H1 (cell line): ENCODE measurements at regions not wholly inside any gene's neighbourhood (a gene's known extent, or its start where the extent isn't known, plus 50 kb on each side); places are given as distances from the start of the nearest gene placed in this dataset.

Source experiments
- CTCF ChIA-PET: fragments of 300-600 bp; sonication (Branson Sonifier 250); formaldehyde crosslinking; loops from one replicate; lab custom pipeline; 2021; ENCODE audit not compliant: partially characterized antibody; lab: Charles Lee
- POLR2A ChIA-PET: fragments of 300-600 bp; sonication (Branson Sonifier 250); formaldehyde crosslinking; loops from one replicate; lab custom pipeline; 2021; ENCODE audit warnings: inconsistent platforms; ENCODE audit not compliant: partially characterized antibody; lab: Charles Lee
- DNase-seq, 2 experiments: peaks; one replicate each; pipeline versions ENCODE4 v3.0.0 to v3.0.0-alpha.2; 2010 to 2022; ENCODE audit warnings: low spot score in 2 of 2, low read depth in 1 of 2, mixed read lengths in 1 of 2
- FAIRE-seq: peaks from 2 replicates; lab custom pipeline; 2011; peaks lifted over from hg19 to GRCh38; lab: Jason Lieb, UNC
- H2AFZ ChIP-seq: 2 replicates; pipeline ENCODE4 v1.8.1; 2012; ENCODE audit warnings: low read length, inconsistent platforms
- H2AK5ac ChIP-seq: 2 replicates; pipeline ENCODE4 v1.6.1; 2013; ENCODE audit warnings: low read depth, low read length
- H2BK120ac ChIP-seq: replicated peaks from 2 replicates; pipeline ENCODE3; 2013; ENCODE audit warnings: low read depth, low read length, inconsistent platforms
- H2BK12ac ChIP-seq: 2 replicates; pipeline ENCODE4 v1.6.1; 2013; ENCODE audit warnings: low read depth, low read length
- H2BK15ac ChIP-seq: 2 replicates; pipeline ENCODE4 v1.6.1; 2013; ENCODE audit warnings: low read length
- H2BK20ac ChIP-seq: 2 replicates; pipeline ENCODE4 v1.6.1; 2013; ENCODE audit warnings: low read length
- H2BK5ac ChIP-seq: 2 replicates; pipeline ENCODE4 v1.6.1; 2013; ENCODE audit warnings: low read depth, low read length
- H3K14ac ChIP-seq: 2 replicates; pipeline ENCODE4 v1.6.1; 2013; ENCODE audit warnings: inconsistent platforms; ENCODE audit not compliant: insufficient read length
- H3K18ac ChIP-seq: 2 replicates; pipeline ENCODE4 v1.6.1; 2013; ENCODE audit warnings: low read length; ENCODE audit errors: extremely low read depth
- H3K23ac ChIP-seq: 2 replicates; pipeline ENCODE4 v1.6.1; 2013; ENCODE audit warnings: inconsistent platforms; ENCODE audit not compliant: insufficient read length
- H3K23me2 ChIP-seq: 2 replicates; pipeline ENCODE4 v1.6.1; 2013; ENCODE audit warnings: low read depth, low read length
- H3K27ac ChIP-seq: 2 replicates; pipeline ENCODE4 v1.6.1; 2011; ENCODE audit warnings: low read depth, low read length, inconsistent platforms
- H3K27me3 ChIP-seq, 4 experiments: replicated peaks in 1 of 4; 1 replicate in 1 of 4; 2 replicates in 3 of 4; pipeline versions ENCODE4 v1.6.1 to v1.8.1; 2011 to 2013; ENCODE audit warnings: low read length in 3 of 4, mild to moderate bottlenecking in 3 of 4, inconsistent platforms in 2 of 4, mixed read lengths in 2 of 4, moderate library complexity in 1 of 4; ENCODE audit not compliant: control insufficient read depth in 3 of 4, insufficient read depth in 3 of 4; ENCODE audit errors: extremely low read depth in 1 of 4
- H3K36me3 ChIP-seq, 4 experiments: 2 replicates each; pipeline versions ENCODE4 v1.6.1 to v1.8.1; 2011 to 2013; ENCODE audit warnings: mild to moderate bottlenecking in 4 of 4, low read length in 3 of 4, moderate library complexity in 2 of 4, control low read depth in 1 of 4, inconsistent platforms in 1 of 4; ENCODE audit not compliant: insufficient read depth in 4 of 4, control insufficient read depth in 2 of 4
- H3K4ac ChIP-seq: replicated peaks from 2 replicates; pipeline ENCODE3; 2013; ENCODE audit warnings: low read length, low read depth, mixed read lengths, inconsistent platforms; ENCODE audit not compliant: insufficient read length
- H3K4me1 ChIP-seq, 4 experiments: replicated peaks in 1 of 4; 1 replicate in 1 of 4; 2 replicates in 3 of 4; pipeline versions ENCODE4 v1.6.1 to v1.8.1; 2011 to 2013; ENCODE audit warnings: low read length in 3 of 4, inconsistent platforms in 2 of 4, mixed read lengths in 1 of 4; ENCODE audit not compliant: insufficient read depth in 4 of 4, control insufficient read depth in 3 of 4
- H3K4me2 ChIP-seq, 2 experiments: 2 replicates each; pipeline versions ENCODE4 v1.6.1 to v1.8.1; 2011 to 2013; ENCODE audit warnings: low read depth in 2 of 2, low read length in 2 of 2, control low read depth in 1 of 2, inconsistent platforms in 1 of 2, mild to moderate bottlenecking in 1 of 2; ENCODE audit not compliant: insufficient read depth in 1 of 2
- H3K4me3 ChIP-seq, 4 experiments: fragments of 200-600, 300-600 bp in 1 of 4; sonication (generic), shearing (Covaris generic), sonication (Bioruptor Twin) in 1 of 4; 2 replicates each; pipeline versions ENCODE4 v1.5.1 to v1.8.1; 2011 to 2016; ENCODE audit warnings: low read length in 4 of 4, low read depth in 3 of 4, control low read depth in 2 of 4, inconsistent platforms in 2 of 4, mild to moderate bottlenecking in 2 of 4, mixed read lengths in 1 of 4, moderate library complexity in 1 of 4; ENCODE audit not compliant: insufficient read depth in 2 of 4; ENCODE audit errors: extremely low read depth in 1 of 4
- H3K56ac ChIP-seq: replicated peaks from 2 replicates; pipeline ENCODE3; 2013; ENCODE audit warnings: low read depth, mild to moderate bottlenecking, mixed read lengths, low read length, inconsistent platforms; ENCODE audit not compliant: insufficient read length
- H3K79me1 ChIP-seq: 2 replicates; pipeline ENCODE4 v1.6.1; 2013; ENCODE audit warnings: low read depth, low read length, control low read depth
- H3K79me2 ChIP-seq, 2 experiments: 2 replicates each; pipeline versions ENCODE4 v1.6.1 to v1.8.1; 2012 to 2013; ENCODE audit warnings: low read length in 2 of 2, mild to moderate bottlenecking in 2 of 2, inconsistent platforms in 1 of 2; ENCODE audit not compliant: insufficient read depth in 2 of 2, control insufficient read depth in 1 of 2
- H3K9ac ChIP-seq, 4 experiments: replicated peaks in 1 of 4; 1 replicate in 1 of 4; 2 replicates in 3 of 4; pipeline versions ENCODE4 v1.6.1 to v1.8.1; 2011 to 2013; ENCODE audit warnings: low read depth in 3 of 4, low read length in 3 of 4, control low read depth in 2 of 4, mild to moderate bottlenecking in 2 of 4, moderate library complexity in 2 of 4, inconsistent platforms in 1 of 4; ENCODE audit errors: extremely low read depth in 1 of 4
- H3K9me3 ChIP-seq, 2 experiments: 2 replicates each; pipeline versions ENCODE4 v1.6.1 to v1.8.1; 2012 to 2013; ENCODE audit warnings: mild to moderate bottlenecking in 2 of 2, moderate library complexity in 2 of 2, control low read depth in 1 of 2, inconsistent platforms in 1 of 2, low read depth in 1 of 2, low read length in 1 of 2, mixed read lengths in 1 of 2; ENCODE audit not compliant: insufficient read depth in 2 of 2
- H4K20me1 ChIP-seq, 2 experiments: replicated peaks in 1 of 2; 2 replicates each; pipeline versions ENCODE3 to v1.8.1; 2011 to 2013; ENCODE audit warnings: inconsistent platforms in 2 of 2, low read length in 2 of 2, mild to moderate bottlenecking in 1 of 2; ENCODE audit not compliant: insufficient read depth in 2 of 2, control insufficient read depth in 1 of 2
- H4K5ac ChIP-seq: 2 replicates; pipeline ENCODE4 v1.6.1; 2013; ENCODE audit warnings: low read length, low read depth, mixed read lengths, inconsistent platforms; ENCODE audit not compliant: insufficient read length
- H4K8ac ChIP-seq: 2 replicates; pipeline ENCODE4 v1.8.0; 2013; ENCODE audit warnings: mild to moderate bottlenecking, moderate library complexity, low read length, inconsistent platforms; ENCODE audit not compliant: insufficient read depth; ENCODE audit errors: extremely low read depth
- H4K91ac ChIP-seq: replicated peaks from 2 replicates; pipeline ENCODE3; 2013; ENCODE audit warnings: low read length, mixed read lengths, inconsistent platforms; ENCODE audit not compliant: insufficient read length
- ASH2L ChIP-seq: fragments of 200-600, 300-600 bp; sonication (generic); IDR thresholded peaks from one replicate; pipeline ENCODE4 v1.7.1; 2017; ENCODE audit warnings: low read length
- CBX5 ChIP-seq: fragments of 300-800, 300-1000 bp; sonication (generic); IDR thresholded peaks from 2 replicates; pipeline ENCODE4 v1.7.1; 2016; ENCODE audit warnings: antibody characterized with exemption, low read length, low read depth
- CBX8 ChIP-seq: fragments of 300-800, 300-1000 bp; sonication (generic); IDR thresholded peaks from 2 replicates; pipeline ENCODE4 v1.7.1; 2016; ENCODE audit warnings: low read depth, low read length, borderline replicate concordance
- CHD1 ChIP-seq: IDR thresholded peaks from 2 replicates; pipeline ENCODE4 v1.6.1; 2012; ENCODE audit warnings: low read depth, low read length, improper control_type of control experiment
- CHD2 ChIP-seq: IDR thresholded peaks from 2 replicates; pipeline ENCODE4 v1.6.1; 2012; ENCODE audit warnings: low read length, improper control_type of control experiment
- CREB1 ChIP-seq: IDR thresholded peaks from 2 replicates; pipeline ENCODE4 v1.6.1; 2012; ENCODE audit warnings: inconsistent platforms
- CTCF ChIP-seq, 3 experiments: IDR thresholded peaks; 1 replicate in 2 of 3; 2 replicates in 1 of 3; pipeline versions ENCODE4 v1.5.1 to v1.6.1; 2011; ENCODE audit warnings: low read length in 3 of 3, mild to moderate bottlenecking in 3 of 3, inconsistent platforms in 2 of 3, low read depth in 1 of 3, moderate library complexity in 1 of 3; ENCODE audit not compliant: insufficient read depth in 1 of 3; ENCODE audit errors: control extremely low read depth in 1 of 3
- NRF1 ChIP-seq: IDR thresholded peaks from 2 replicates; pipeline ENCODE4 v1.6.1; 2011; ENCODE audit warnings: mild to moderate bottlenecking, low read depth, low read length, improper control_type of control experiment
- POLR2A ChIP-seq, 2 experiments: IDR thresholded peaks; 1 replicate in 1 of 2; 2 replicates in 1 of 2; pipeline ENCODE4 v1.6.1; 2011; ENCODE audit warnings: low read depth in 2 of 2, low read length in 2 of 2, mild to moderate bottlenecking in 2 of 2; ENCODE audit errors: control extremely low read depth in 1 of 2
- RNF2 ChIP-seq: fragments of 200-900, 300-1000 bp; sonication (generic); IDR thresholded peaks from 2 replicates; pipeline ENCODE4 v1.7.1; 2016; ENCODE audit warnings: borderline replicate concordance, low read depth, mild to moderate bottlenecking, antibody characterized with exemption, low read length; ENCODE audit not compliant: poor library complexity, severe bottlenecking; ENCODE audit errors: missing control alignments
- SP2 ChIP-seq: IDR thresholded peaks from 2 replicates; pipeline ENCODE4 v1.6.1; 2012; ENCODE audit warnings: mild to moderate bottlenecking, low read length, inconsistent platforms
- SP4 ChIP-seq: IDR thresholded peaks from 2 replicates; pipeline ENCODE4 v1.6.1; 2012; ENCODE audit warnings: low read length, inconsistent platforms
- SUZ12 ChIP-seq: fragments of 200-600 bp; sonication (generic); IDR thresholded peaks from 2 replicates; pipeline ENCODE4 v1.6.1; 2012; ENCODE audit warnings: mild to moderate bottlenecking, inconsistent platforms, low read length, moderate library complexity, mixed read lengths
- TBP ChIP-seq: IDR thresholded peaks from 2 replicates; pipeline ENCODE4 v1.6.1; 2011; ENCODE audit warnings: low read depth, low read length, improper control_type of control experiment
- TCF12 ChIP-seq: IDR thresholded peaks from 2 replicates; pipeline ENCODE4 v1.6.1; 2011; ENCODE audit warnings: low read depth, mild to moderate bottlenecking, low read length
- WGBS, 2 experiments: shearing (Covaris generic) in 1 of 2; methylation state at CpG; one replicate each; pipeline versions ENCODE4 v1.1.6 to v1.1.7; 2013 to 2015; ENCODE audit warnings: low lambda C conversion rate in 2 of 2, mixed read lengths in 2 of 2, inconsistent platforms in 1 of 2, low coverage in 1 of 2, missing lambda C conversion rate in 1 of 2; ENCODE audit not compliant: insufficient replicate concordance in 2 of 2, insufficient coverage in 1 of 2, insufficient read length in 1 of 2; ENCODE audit errors: extremely low coverage in 1 of 2, missing lambda C conversion rate in 1 of 2; 5-methylcytosine and 5-hydroxymethylcytosine counted together

DNA sequence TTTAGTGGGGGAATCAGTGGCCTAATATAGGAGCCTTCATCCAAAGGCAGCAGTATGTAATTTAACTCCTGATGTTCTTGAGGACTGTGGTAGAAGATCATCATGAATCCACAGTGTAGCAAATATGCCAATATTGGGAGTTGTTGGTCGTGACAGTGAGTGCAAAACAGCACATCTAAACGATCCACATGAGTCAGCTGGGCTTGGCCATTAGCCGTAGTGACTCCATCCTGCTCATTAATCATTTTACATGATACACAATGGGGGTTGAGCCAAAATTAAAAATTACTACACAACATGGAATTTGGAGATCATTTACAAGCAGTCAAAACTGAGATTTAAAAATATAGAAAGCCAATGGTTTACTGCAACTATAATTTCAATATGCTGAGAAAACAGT, 653.9 kb upstream of the CAMK1G start:
- Histone ChIP-seq H4K20me1 (no peaks in the 10 kb centered on the region), H3K56ac (no peak overlapping the region), H2AK5ac (no peak overlapping the region), H3K9ac (no peak overlapping the region), H3K4me3 (no peak overlapping the region), H3K79me1 (no peaks in the 10 kb centered on the region), H4K5ac (no peak overlapping the region), H4K8ac (no peak overlapping the region), H2BK120ac (no peak overlapping the region), H3K27me3 (no peaks in the 10 kb centered on the region), H3K4me1 (no peaks in the 10 kb centered on the region), H3K79me2 (no peaks in the 10 kb centered on the region), H3K4ac (no peak overlapping the region), H3K14ac (no peak overlapping the region), H3K4me2 (no peak overlapping the region), H3K18ac (no peak overlapping the region), H3K23ac (no peak overlapping the region), H2BK20ac (no peak overlapping the region), H2BK15ac (no peak overlapping the region), H2BK5ac (no peak overlapping the region), H3K27ac (no peak overlapping the region), H3K23me2 (no peaks in the 10 kb centered on the region), H2AFZ (no peak overlapping the region), H3K36me3 (no peaks in the 10 kb centered on the region), H2BK12ac (no peak overlapping the region), H4K91ac (no peak overlapping the region), H3K9me3 (no peaks in the 10 kb centered on the region)
- ChIA-PET POLR2A (no interaction called here), CTCF (no interaction called here)
- DNase-seq, result no peak
- no peak for FAIRE-seq
- WGBS, 2 experiments, result 91% methylated on average over 3 of the region's 3 CpGs; no CpG with 5 or more reads in 1 of the 2 experiments
- TF ChIP-seq SP4, result no peak
- TF ChIP-seq CBX5, result no peak
- TF ChIP-seq SUZ12, result no peak
- TF ChIP-seq NRF1, result no peak
- TF ChIP-seq RNF2, result no peak
- TF ChIP-seq TCF12, result no peak
- no peak for TF ChIP-seq POLR2A (IDR thresholded peaks at IDR 0.05; ENCODE audit: control extremely low read depth in 1 of 2, low read depth in 2 of 2, low read length in 2 of 2)
- no peak for TF ChIP-seq CHD2
- no peak for TF ChIP-seq SP2
- TF ChIP-seq CBX8, result no peak
- no peak for TF ChIP-seq CREB1
- TF ChIP-seq CHD1, result no peak
- TF ChIP-seq TBP, result no peak
- no peak for TF ChIP-seq CTCF (IDR thresholded peaks at IDR 0.05; ENCODE audit: control extremely low read depth in 1 of 3, insufficient read depth in 1 of 3, low read depth in 1 of 3, low read length in 3 of 3)
- TF ChIP-seq ASH2L, result no peak
